Anterior cingulate cortex (tissue), 58 donors: ENCODE measurements at regions not wholly inside any gene's neighbourhood (a gene's known extent, or its start where the extent isn't known, plus 50 kb on each side); places are given as distances from the start of the nearest gene placed in this dataset.

Experiments
- DNase-seq, 58 donors: peaks; one replicate each; lab custom pipeline; 2025; lab: John Stamatoyannopoulos, UW

GRCh38 chr5:158559643-158560042 lies 540.1 kb downstream of the EBF1 start:
- no peak for DNase-seq

- no peak for DNase-seq
Observed at GRCh38 chr5:158559066-158559465, 540.6 kb downstream of the EBF1 start.

- no peak for DNase-seq
Observed at GRCh38 chr5:158553962-158554336, 545.8 kb downstream of the EBF1 start.

GRCh38 chr5:158553195-158553961 lies 546.3 kb downstream of the EBF1 start:
- no peak for DNase-seq

- DNase-seq = no peak
Observed at GRCh38 chr5:158552241-158552640, 547.5 kb downstream of the EBF1 start.

GRCh38 chr5:158549311-158549710 lies 550.4 kb downstream of the EBF1 start:
- DNase-seq = no peak

- DNase-seq = no peak
Observed at GRCh38 chr5:158546748-158547147, 553.0 kb downstream of the EBF1 start.

- no peak for DNase-seq
Observed at GRCh38 chr5:158545949-158546530, 553.7 kb downstream of the EBF1 start.

- DNase-seq = no peak
Observed at GRCh38 chr5:158544388-158545339, 555.1 kb downstream of the EBF1 start.

GRCh38 chr5:158543539-158544387 lies 556.0 kb downstream of the EBF1 start:
- DNase-seq = no peak

GRCh38 chr5:158541536-158542297 lies 558.0 kb downstream of the EBF1 start:
- DNase-seq = no peak

- no peak for DNase-seq
Observed at GRCh38 chr5:158538506-158539074, 561.1 kb downstream of the EBF1 start.

- DNase-seq = no peak
Observed at GRCh38 chr5:158537366-158537765, 562.4 kb downstream of the EBF1 start.

- DNase-seq = no peak
Observed at GRCh38 chr5:158534203-158534602, 565.5 kb downstream of the EBF1 start.

- no peak for DNase-seq
Observed at GRCh38 chr5:158532739-158533138, 567.0 kb downstream of the EBF1 start.

GRCh38 chr5:158531860-158532259 lies 567.9 kb downstream of the EBF1 start:
- no peak for DNase-seq

GRCh38 chr5:158530115-158530514 lies 569.6 kb downstream of the EBF1 start:
- DNase-seq = no peak

- no peak for DNase-seq
Observed at GRCh38 chr5:158529454-158529853, 570.3 kb downstream of the EBF1 start.

- no peak for DNase-seq
Observed at GRCh38 chr5:158525663-158526062, 574.1 kb downstream of the EBF1 start.
